ENCODE measurements at regions not wholly inside any gene's neighbourhood (a gene's known extent, or its start where the extent isn't known, plus 50 kb on each side); places are given as distances from the start of the nearest gene placed in this dataset.
A peak's percentile ranks its signal among the peaks of the same experiment; 100 is the strongest.

GRCh38 chr18:56383349-56383748 is 255.0 kb downstream of the TXNL1 start:
- no peaks in the 10 kb centered on the region for H3K4me1 ChIP-seq (ENCODE audit: control insufficient read depth, insufficient read depth, low read length)
- CTCF ChIA-PET: no interaction called here
- no peaks in the 10 kb centered on the region for H3K36me3 ChIP-seq (ENCODE audit: control insufficient read depth in 2 of 2, insufficient read depth in 1 of 2, low read length in 2 of 2)
- no peak overlapping the region for H3K27ac ChIP-seq (ENCODE audit: extremely low read depth, low read depth, low read length)
- POLR2A ChIA-PET: no interaction called here
- no peak for TF ChIP-seq ATF2 (tag by site-specific recombination; IDR thresholded peaks at IDR 0.05; ENCODE audit: low read depth)
- TF ChIP-seq ZNF10 (tag by site-specific recombination; IDR thresholded peaks at IDR 0.05): peak; percentile 88
- no peak overlapping the region for H3K4me3 ChIP-seq (ENCODE audit: low read depth, low read length)
- no peaks in the 10 kb centered on the region for H3K9me3 ChIP-seq (ENCODE audit: control insufficient read depth, insufficient read depth, low read depth, low read length)

GRCh38 chr18:56382541-56382940 is 255.9 kb downstream of the TXNL1 start:
- CTCF ChIA-PET: no interaction called here
- Histone ChIP-seq H3K4me1 (ENCODE audit: control insufficient read depth, insufficient read depth, low read length) (no peaks in the 10 kb centered on the region), H3K27ac (ENCODE audit: extremely low read depth, low read depth, low read length) (no peak overlapping the region), H3K36me3 (ENCODE audit: control insufficient read depth in 2 of 2, insufficient read depth in 1 of 2, low read length in 2 of 2) (no peaks in the 10 kb centered on the region), H3K9me3 (ENCODE audit: control insufficient read depth, insufficient read depth, low read depth, low read length) (no peaks in the 10 kb centered on the region), H3K4me3 (ENCODE audit: low read depth, low read length) (no peak overlapping the region)
- POLR2A ChIA-PET: no interaction called here
- TF ChIP-seq TRIM28 (IDR thresholded peaks at IDR 0.05; ENCODE audit: borderline replicate concordance, low read length): no peak
- no peak for TF ChIP-seq MZF1 (tag by site-specific recombination; IDR thresholded peaks at IDR 0.05; ENCODE audit: borderline replicate concordance)
- no peak for TF ChIP-seq ZSCAN16 (tag by site-specific recombination; IDR thresholded peaks at IDR 0.05)
- no peak for TF ChIP-seq ZNF391 (tag by site-specific recombination; IDR thresholded peaks at IDR 0.05; ENCODE audit: borderline replicate concordance, low read depth)
- TF ChIP-seq ZNF785 (tag by site-specific recombination; IDR thresholded peaks at IDR 0.05): no peak
- TF ChIP-seq SALL2 (tag by site-specific recombination; IDR thresholded peaks at IDR 0.05; ENCODE audit: borderline replicate concordance): no peak
- TF ChIP-seq SP7 (tag by site-specific recombination; IDR thresholded peaks at IDR 0.05): no peak
- no peak for TF ChIP-seq ZNF311 (tag by site-specific recombination; IDR thresholded peaks at IDR 0.05; ENCODE audit: borderline replicate concordance)
- no peak for TF ChIP-seq ZNF404 (tag by site-specific recombination; IDR thresholded peaks at IDR 0.05)
- TF ChIP-seq ZNF398 (tag by site-specific recombination; IDR thresholded peaks at IDR 0.05): no peak
- no peak for TF ChIP-seq ZNF677 (tag by site-specific recombination; IDR thresholded peaks at IDR 0.05)
- no peak for TF ChIP-seq ZNF704 (tag by site-specific recombination; IDR thresholded peaks at IDR 0.05)
- no peak for TF ChIP-seq ZBTB20 (tag by site-specific recombination; IDR thresholded peaks at IDR 0.05)
- TF ChIP-seq KLF10 (tag by site-specific recombination; IDR thresholded peaks at IDR 0.05): no peak
- TF ChIP-seq ZBTB49 (tag by site-specific recombination; IDR thresholded peaks at IDR 0.05; ENCODE audit: low read depth): no peak
